OCI-LY7 (cell line): ENCODE measurements at regions not wholly inside any gene's neighbourhood (a gene's known extent, or its start where the extent isn't known, plus 50 kb on each side); places are given as distances from the start of the nearest gene placed in this dataset.

Experiments
- BruUV-seq: library from RNA; stranded (reverse); fragments of 400-500 nt; replicated peaks from 2 replicates; lab custom pipeline; 2021; lab: Mats Ljungman, UMichigan
- CTCF ChIA-PET: fragments of 300-600 bp; sonication (Branson Sonifier 250); formaldehyde crosslinking; loops from one replicate; lab custom pipeline; 2022; ENCODE audit warnings: antibody characterized with exemption; ENCODE audit not compliant: unreplicated experiment; lab: Charles Lee
- POLR2A ChIA-PET: fragments of 300-600 bp; sonication (Branson Sonifier 250); formaldehyde crosslinking; loops from one replicate; lab custom pipeline; 2022; ENCODE audit warnings: antibody characterized with exemption; lab: Charles Lee
- DNase-seq: peaks from one replicate; pipeline ENCODE4 v3.0.0-alpha.2; 2015; ENCODE audit warnings: low spot score
- H2AFZ ChIP-seq: fragments of 200-600 bp; sonication (generic), shearing (Covaris generic); 2 replicates; pipeline ENCODE4 v1.6.1; 2014; ENCODE audit warnings: mild to moderate bottlenecking, antibody characterized with exemption, low read length, moderate library complexity
- H3K27ac ChIP-seq: fragments of 200-600 bp; sonication (generic); 2 replicates; pipeline ENCODE4 v1.5.1; 2014; ENCODE audit warnings: mixed run types, low read depth, mild to moderate bottlenecking, moderate library complexity, low read length, inconsistent platforms; ENCODE audit not compliant: poor library complexity, severe bottlenecking
- H3K36me3 ChIP-seq: fragments of 200-600 bp; sonication (generic); 2 replicates; pipeline ENCODE4 v1.6.1; 2014; ENCODE audit warnings: mild to moderate bottlenecking, antibody characterized with exemption, low read length, moderate library complexity, mixed read lengths; ENCODE audit not compliant: insufficient read depth
- H3K4me1 ChIP-seq: fragments of 200-600 bp; sonication (generic); 2 replicates; pipeline ENCODE4 v1.5.1; 2014; ENCODE audit warnings: mild to moderate bottlenecking, low read length; ENCODE audit not compliant: insufficient read depth, poor library complexity, severe bottlenecking
- H3K4me2 ChIP-seq: fragments of 200-600 bp; sonication (generic); 2 replicates; pipeline ENCODE4 v1.6.1; 2014; ENCODE audit warnings: mild to moderate bottlenecking, low read length
- H3K4me3 ChIP-seq: fragments of 200-600 bp; sonication (generic); 2 replicates; pipeline ENCODE4 v1.5.1; 2014; ENCODE audit warnings: mild to moderate bottlenecking, low read depth, low read length; ENCODE audit not compliant: poor library complexity, severe bottlenecking
- H3K79me2 ChIP-seq: fragments of 200-600 bp; sonication (generic); 2 replicates; pipeline ENCODE4 v1.6.1; 2016; ENCODE audit warnings: low read depth, mild to moderate bottlenecking, low read length, moderate library complexity, mixed read lengths; ENCODE audit not compliant: insufficient read depth
- H3K9me2 ChIP-seq: fragments of 200-600 bp; sonication (generic); 2 replicates; pipeline ENCODE4 v1.6.1; 2016; ENCODE audit warnings: mild to moderate bottlenecking, low read length, mixed read lengths; ENCODE audit not compliant: insufficient read depth
- H3K9me3 ChIP-seq: fragments of 200-600 bp; sonication (generic); 2 replicates; pipeline ENCODE4 v1.6.1; 2014; ENCODE audit warnings: mild to moderate bottlenecking, mixed run types, low read length, mixed read lengths
- H4K20me1 ChIP-seq: fragments of 200-600 bp; sonication (generic); 2 replicates; pipeline ENCODE4 v1.6.1; 2014; ENCODE audit warnings: mild to moderate bottlenecking, antibody characterized with exemption, low read length, moderate library complexity, mixed read lengths; ENCODE audit not compliant: insufficient read depth
- EZH2phosphoT487 ChIP-seq: fragments of 200-600 bp; sonication (generic); IDR thresholded peaks from 2 replicates; pipeline ENCODE4 v1.6.1; 2018; ENCODE audit warnings: low read depth, borderline replicate concordance, mild to moderate bottlenecking, mixed run types, antibody characterized with exemption, low read length, moderate library complexity, mixed read lengths
- intact Hi-C: fragments of 100-400 bp; cut with micrococcal nuclease; formaldehyde crosslinking; loops from one replicate; pipeline ENCODE4 v1.10.0; 2022; ENCODE audit not compliant: unreplicated experiment
- TF ChIP-seq, protein P1 (sequence below): fragments of 200-600 bp; sonication (generic); conservative IDR thresholded peaks from 2 replicates; pipeline ENCODE4 v1.5.1; 2014; ENCODE audit warnings: mild to moderate bottlenecking, antibody characterized with exemption, low read length, moderate library complexity, mixed read lengths

DNA sequence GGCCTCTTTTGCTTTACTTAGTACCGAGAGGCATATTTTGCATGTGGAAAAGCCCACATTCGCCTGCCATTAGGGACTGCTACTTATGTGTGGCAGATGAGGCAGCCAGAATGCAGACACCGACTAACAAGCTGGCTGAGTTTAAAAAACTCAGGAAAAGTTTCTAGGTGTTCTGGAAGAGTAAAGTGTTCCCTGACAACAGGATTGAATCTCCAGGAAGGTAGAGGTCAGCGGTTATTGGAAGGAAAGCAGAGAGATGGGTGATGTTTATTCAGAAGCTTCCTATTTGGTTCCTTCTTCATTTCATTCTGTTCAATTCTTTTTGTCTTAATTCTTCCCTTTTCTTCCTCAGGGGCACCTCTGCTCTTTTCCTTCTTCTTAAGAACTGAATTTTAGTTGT, 206.9 kb upstream of the SNX7 start:
- H3K4me2 ChIP-seq = no peak overlapping the region
- H3K79me2 ChIP-seq = no peaks in the 10 kb centered on the region
- no peaks in the 10 kb centered on the region for H3K9me2 ChIP-seq
- ChIA-PET POLR2A (no interaction called here), CTCF (no interaction called here)
- intact Hi-C loops = no loop called here
- no peaks in the 10 kb centered on the region for H3K36me3 ChIP-seq
- H2AFZ ChIP-seq = no peak overlapping the region
- H3K4me1 ChIP-seq = no peaks in the 10 kb centered on the region
- H3K9me3 ChIP-seq = no peaks in the 10 kb centered on the region
- no peak for DNase-seq
- no peak overlapping the region for H3K4me3 ChIP-seq
- no peak overlapping the region for H3K27ac ChIP-seq
- TF ChIP-seq, protein P1, sequence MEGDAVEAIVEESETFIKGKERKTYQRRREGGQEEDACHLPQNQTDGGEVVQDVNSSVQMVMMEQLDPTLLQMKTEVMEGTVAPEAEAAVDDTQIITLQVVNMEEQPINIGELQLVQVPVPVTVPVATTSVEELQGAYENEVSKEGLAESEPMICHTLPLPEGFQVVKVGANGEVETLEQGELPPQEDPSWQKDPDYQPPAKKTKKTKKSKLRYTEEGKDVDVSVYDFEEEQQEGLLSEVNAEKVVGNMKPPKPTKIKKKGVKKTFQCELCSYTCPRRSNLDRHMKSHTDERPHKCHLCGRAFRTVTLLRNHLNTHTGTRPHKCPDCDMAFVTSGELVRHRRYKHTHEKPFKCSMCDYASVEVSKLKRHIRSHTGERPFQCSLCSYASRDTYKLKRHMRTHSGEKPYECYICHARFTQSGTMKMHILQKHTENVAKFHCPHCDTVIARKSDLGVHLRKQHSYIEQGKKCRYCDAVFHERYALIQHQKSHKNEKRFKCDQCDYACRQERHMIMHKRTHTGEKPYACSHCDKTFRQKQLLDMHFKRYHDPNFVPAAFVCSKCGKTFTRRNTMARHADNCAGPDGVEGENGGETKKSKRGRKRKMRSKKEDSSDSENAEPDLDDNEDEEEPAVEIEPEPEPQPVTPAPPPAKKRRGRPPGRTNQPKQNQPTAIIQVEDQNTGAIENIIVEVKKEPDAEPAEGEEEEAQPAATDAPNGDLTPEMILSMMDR = no peak
- TF ChIP-seq EZH2phosphoT487 = no peak
- no TSS peak for BruUV-seq
- no peaks in the 10 kb centered on the region for H4K20me1 ChIP-seq

DNA sequence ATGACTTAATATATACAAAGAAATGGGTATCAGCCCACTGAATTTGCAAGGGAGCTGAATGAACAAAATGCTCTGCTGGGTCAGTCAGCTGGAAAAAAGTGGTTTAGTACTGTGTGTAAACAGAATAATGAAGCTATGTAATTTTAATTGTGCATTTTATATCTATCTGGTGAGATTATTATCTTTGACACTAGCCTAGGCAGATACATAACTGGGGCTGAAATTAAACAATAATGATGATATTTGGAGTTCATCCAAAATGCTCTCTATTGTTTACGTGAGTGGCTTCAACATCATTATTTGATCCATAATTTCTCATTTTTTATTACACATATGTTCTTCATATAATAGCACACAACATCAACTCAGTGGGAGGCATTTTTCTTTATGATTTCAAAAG, 208.5 kb upstream of the SNX7 start:
- Histone ChIP-seq H3K4me2 (no peak overlapping the region), H3K9me3 (no peaks in the 10 kb centered on the region), H4K20me1 (no peaks in the 10 kb centered on the region), H3K9me2 (no peaks in the 10 kb centered on the region), H3K4me3 (no peak overlapping the region), H3K36me3 (no peaks in the 10 kb centered on the region), H2AFZ (no peak overlapping the region), H3K79me2 (no peaks in the 10 kb centered on the region), H3K27ac (no peak overlapping the region), H3K4me1 (no peaks in the 10 kb centered on the region)
- TF ChIP-seq EZH2phosphoT487 = no peak
- TF ChIP-seq, protein P1 = no peak
- BruUV-seq = no TSS peak
- no peak for DNase-seq
- intact Hi-C loops = no loop called here
- CTCF ChIA-PET = no interaction called here
- POLR2A ChIA-PET = interaction anchor here (1.5 kb wide), 1 partner anchor 33 kb away, joined by 3 read pairs; no protein-coding TSS in a partner anchor

DNA sequence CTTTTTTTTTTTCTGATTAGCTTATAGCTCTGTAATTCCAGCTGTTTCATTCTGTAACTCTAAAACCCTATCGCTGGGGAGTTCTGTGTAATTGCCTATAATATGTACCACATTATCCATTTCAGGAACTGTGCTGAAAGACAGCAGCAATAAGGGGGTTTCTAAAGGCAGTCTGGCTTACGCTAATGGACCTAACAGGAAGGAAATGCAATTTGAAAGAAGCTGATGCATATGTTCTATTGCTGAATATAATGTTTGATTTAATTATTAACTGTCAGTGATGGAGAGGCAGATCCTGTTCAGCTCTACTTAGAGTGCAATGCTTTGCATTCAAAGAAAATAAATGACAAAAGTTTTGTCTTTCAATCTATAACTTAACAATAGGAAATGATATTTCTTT, 209.4 kb upstream of the SNX7 start:
- no peaks in the 10 kb centered on the region for H3K9me3 ChIP-seq
- TF ChIP-seq, protein P1 = no peak
- TF ChIP-seq EZH2phosphoT487 = no peak
- no peaks in the 10 kb centered on the region for H3K9me2 ChIP-seq
- H2AFZ ChIP-seq = no peak overlapping the region
- no peak overlapping the region for H3K4me3 ChIP-seq
- no TSS peak for BruUV-seq
- no peaks in the 10 kb centered on the region for H3K36me3 ChIP-seq
- intact Hi-C loops = no loop called here
- no peaks in the 10 kb centered on the region for H3K4me1 ChIP-seq
- no peaks in the 10 kb centered on the region for H3K79me2 ChIP-seq
- no peaks in the 10 kb centered on the region for H4K20me1 ChIP-seq
- POLR2A ChIA-PET = interaction anchor here (0.6 kb wide), 1 partner anchor 172 kb away, joined by 3 read pairs; no protein-coding TSS in a partner anchor
- H3K4me2 ChIP-seq = no peak overlapping the region
- CTCF ChIA-PET = no interaction called here
- no peak overlapping the region for H3K27ac ChIP-seq
- DNase-seq = no peak
